Globus pallidus (tissue), 1 donor: ENCODE measurements at regions not wholly inside any gene's neighbourhood (a gene's known extent, or its start where the extent isn't known, plus 50 kb on each side); places are given as distances from the start of the nearest gene placed in this dataset.
"Not testable (repeated sequence)": the region's sequence is repeated elsewhere in the genome, so short reads cannot be mapped to it uniquely, and the experiment has no call there.

Experiments
- DNase-seq: peaks from one replicate; pipeline ENCODE4 v3.0.0-alpha.2; 2015; ENCODE audit warnings: low spot score

- DNase-seq: not testable (repeated sequence)
Observed at GRCh38 chr2:111533557-111534247, 350.3 kb downstream of the ANAPC1 start.

GRCh38 chr2:111534910-111535352, 349.1 kb downstream of the ANAPC1 start:
- DNase-seq: peak; percentile 45

GRCh38 chr2:111535404-111535803, 348.6 kb downstream of the ANAPC1 start:
- DNase-seq: no peak

- DNase-seq: no peak
Observed at GRCh38 chr2:111537078-111537655, 346.8 kb downstream of the ANAPC1 start.

GRCh38 chr2:111539991-111540390, 344.0 kb downstream of the ANAPC1 start:
- not testable (repeated sequence) for DNase-seq

- not testable (repeated sequence) for DNase-seq
Observed at GRCh38 chr2:111542120-111542774, 341.7 kb downstream of the ANAPC1 start.

- not testable (repeated sequence) for DNase-seq
Observed at GRCh38 chr2:111544006-111544405, 340.0 kb downstream of the ANAPC1 start.

- DNase-seq: not testable (repeated sequence)
Observed at GRCh38 chr2:111545723-111546431, 338.1 kb downstream of the ANAPC1 start.

- DNase-seq: not testable (repeated sequence)
Observed at GRCh38 chr2:111546578-111546977, 337.4 kb downstream of the ANAPC1 start.

- DNase-seq: not testable (repeated sequence)
Observed at GRCh38 chr2:111549174-111549573, 334.8 kb downstream of the ANAPC1 start.

GRCh38 chr2:111551428-111551827, 332.6 kb downstream of the ANAPC1 start:
- not testable (repeated sequence) for DNase-seq

GRCh38 chr2:111552625-111553024, 331.4 kb downstream of the ANAPC1 start:
- not testable (repeated sequence) for DNase-seq

- not testable (repeated sequence) for DNase-seq
Observed at GRCh38 chr2:111559301-111559700, 324.7 kb downstream of the ANAPC1 start.

- DNase-seq: not testable (repeated sequence)
Observed at GRCh38 chr2:111559814-111560213, 324.2 kb downstream of the ANAPC1 start.

- peak; percentile 43 for DNase-seq
Observed at GRCh38 chr2:111566068-111566467, 317.9 kb downstream of the ANAPC1 start.

- DNase-seq: not testable (repeated sequence)
Observed at GRCh38 chr2:111567233-111567632, 316.8 kb downstream of the ANAPC1 start.

- not testable (repeated sequence) for DNase-seq
Observed at GRCh38 chr2:111569356-111570199, 314.4 kb downstream of the ANAPC1 start.

GRCh38 chr2:111570300-111571114, 313.5 kb downstream of the ANAPC1 start:
- DNase-seq: not testable (repeated sequence)

- DNase-seq: not testable (repeated sequence)
Observed at GRCh38 chr2:111574803-111575202, 309.2 kb downstream of the ANAPC1 start.

- DNase-seq: not testable (repeated sequence)
Observed at GRCh38 chr2:111577154-111577885, 306.7 kb downstream of the ANAPC1 start.
